22Rv1 (cell line): ENCODE measurements at regions not wholly inside any gene's neighbourhood (a gene's known extent, or its start where the extent isn't known, plus 50 kb on each side); places are given as distances from the start of the nearest gene placed in this dataset.

ENCODE experiments used
- CTCF ChIP-seq: fragments of 450-650 bp; IDR thresholded peaks from 2 replicates; pipeline ENCODE4 v1.5.1; 2017; ENCODE audit warnings: mild to moderate bottlenecking
- ZFX ChIP-seq: fragments of 450-650 bp; IDR thresholded peaks from 2 replicates; pipeline ENCODE4 v1.6.1; 2017; ENCODE audit warnings: antibody characterized with exemption, borderline replicate concordance

GRCh38 chr11:115008799-115009198, 330.5 kb downstream of the NXPE2 start:
- TF ChIP-seq CTCF (no peak), ZFX (no peak)
